LNCAP (cell line): ENCODE measurements at regions not wholly inside any gene's neighbourhood (a gene's known extent, or its start where the extent isn't known, plus 50 kb on each side); places are given as distances from the start of the nearest gene placed in this dataset.

ENCODE experiments used
- TF ChIP-seq, protein P1 (sequence below): fragments of 450-650 bp; IDR thresholded peaks from 2 replicates; pipeline ENCODE4 v1.5.1; 2017; ENCODE audit warnings: mild to moderate bottlenecking

GRCh38 chr2:12074845-12075217 is 328.4 kb downstream of the LPIN1 start:
- TF ChIP-seq, protein P1, sequence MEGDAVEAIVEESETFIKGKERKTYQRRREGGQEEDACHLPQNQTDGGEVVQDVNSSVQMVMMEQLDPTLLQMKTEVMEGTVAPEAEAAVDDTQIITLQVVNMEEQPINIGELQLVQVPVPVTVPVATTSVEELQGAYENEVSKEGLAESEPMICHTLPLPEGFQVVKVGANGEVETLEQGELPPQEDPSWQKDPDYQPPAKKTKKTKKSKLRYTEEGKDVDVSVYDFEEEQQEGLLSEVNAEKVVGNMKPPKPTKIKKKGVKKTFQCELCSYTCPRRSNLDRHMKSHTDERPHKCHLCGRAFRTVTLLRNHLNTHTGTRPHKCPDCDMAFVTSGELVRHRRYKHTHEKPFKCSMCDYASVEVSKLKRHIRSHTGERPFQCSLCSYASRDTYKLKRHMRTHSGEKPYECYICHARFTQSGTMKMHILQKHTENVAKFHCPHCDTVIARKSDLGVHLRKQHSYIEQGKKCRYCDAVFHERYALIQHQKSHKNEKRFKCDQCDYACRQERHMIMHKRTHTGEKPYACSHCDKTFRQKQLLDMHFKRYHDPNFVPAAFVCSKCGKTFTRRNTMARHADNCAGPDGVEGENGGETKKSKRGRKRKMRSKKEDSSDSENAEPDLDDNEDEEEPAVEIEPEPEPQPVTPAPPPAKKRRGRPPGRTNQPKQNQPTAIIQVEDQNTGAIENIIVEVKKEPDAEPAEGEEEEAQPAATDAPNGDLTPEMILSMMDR: no peak

DNA sequence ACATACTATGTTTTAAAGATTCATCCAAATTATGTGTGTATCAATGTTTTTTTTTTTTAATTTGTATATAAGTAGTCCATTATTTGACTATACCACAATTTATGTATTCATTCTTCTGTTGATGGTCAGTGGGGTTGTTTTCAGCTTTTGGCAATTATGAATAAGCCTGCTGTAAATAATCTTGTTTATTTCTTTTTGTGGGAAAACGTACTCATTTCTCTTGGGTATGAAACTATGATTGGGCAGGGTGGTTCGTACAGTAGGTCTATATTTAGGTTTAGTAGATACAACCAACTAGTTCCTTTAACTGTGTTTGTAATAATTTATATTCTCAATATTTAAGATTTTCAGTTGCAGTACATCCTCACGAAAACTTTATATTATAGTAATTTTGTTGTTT is 329.2 kb downstream of the LPIN1 start:
- TF ChIP-seq, protein P1: no peak

DNA sequence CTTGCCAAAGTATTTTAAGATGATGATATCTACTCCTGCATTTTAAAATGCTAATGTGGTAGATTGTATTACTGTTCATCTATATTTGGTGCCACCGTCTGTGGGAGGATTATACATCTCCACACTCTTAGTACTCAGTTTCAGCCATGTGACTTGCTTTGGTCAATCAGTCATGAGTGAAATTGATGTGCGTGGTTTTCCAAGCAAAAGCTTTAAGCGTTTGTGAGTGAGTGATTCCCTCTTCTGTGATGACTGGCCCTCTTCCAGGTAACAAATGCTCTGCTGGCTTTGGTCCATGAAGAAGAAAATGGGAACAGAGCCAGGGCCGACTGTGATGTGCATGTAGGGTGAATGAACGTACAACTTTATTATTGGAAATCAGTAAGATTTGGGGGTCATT is 330.4 kb downstream of the LPIN1 start:
- TF ChIP-seq, protein P1: no peak

- TF ChIP-seq, protein P1: no peak
These were observed 333.9 kb downstream of the LPIN1 start for GRCh38 chr2:12080360-12080759.

DNA sequence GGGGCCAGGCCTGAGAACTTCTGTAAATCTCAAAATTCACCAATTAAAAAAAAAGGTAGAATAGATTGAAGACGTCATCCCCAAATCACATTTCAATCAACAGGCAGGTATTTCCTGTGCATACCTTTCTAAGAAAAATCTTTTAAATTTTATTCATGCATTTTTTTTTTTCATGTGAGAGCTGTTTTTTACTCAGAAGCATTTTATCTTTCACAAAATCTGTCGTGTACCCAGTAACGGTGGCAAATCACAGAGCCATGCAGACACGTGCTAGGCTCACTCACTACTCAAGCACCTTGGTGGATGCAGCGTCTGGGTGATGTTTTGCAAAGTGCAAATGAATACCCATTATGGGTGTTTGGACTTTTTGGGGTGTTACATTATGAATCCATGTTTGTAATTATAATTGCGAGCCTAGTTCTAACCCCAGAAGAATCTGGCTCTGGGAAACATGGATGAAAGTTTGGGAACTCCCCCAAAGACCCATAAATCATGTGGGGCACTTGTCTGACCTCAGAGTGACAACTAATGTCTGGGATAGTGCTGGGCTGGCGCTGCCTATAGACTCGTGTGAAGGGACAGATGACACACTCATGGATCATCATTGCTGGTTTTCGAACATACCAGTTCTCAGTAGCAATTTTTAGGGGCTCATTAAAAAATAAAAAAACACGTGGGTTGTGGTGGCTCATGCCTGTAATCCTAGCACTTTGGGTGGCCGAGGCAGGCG is 335.2 kb downstream of the LPIN1 start:
- TF ChIP-seq, protein P1: no peak

GRCh38 chr2:12083081-12083581 is 336.7 kb downstream of the LPIN1 start:
- TF ChIP-seq, protein P1: no peak

DNA sequence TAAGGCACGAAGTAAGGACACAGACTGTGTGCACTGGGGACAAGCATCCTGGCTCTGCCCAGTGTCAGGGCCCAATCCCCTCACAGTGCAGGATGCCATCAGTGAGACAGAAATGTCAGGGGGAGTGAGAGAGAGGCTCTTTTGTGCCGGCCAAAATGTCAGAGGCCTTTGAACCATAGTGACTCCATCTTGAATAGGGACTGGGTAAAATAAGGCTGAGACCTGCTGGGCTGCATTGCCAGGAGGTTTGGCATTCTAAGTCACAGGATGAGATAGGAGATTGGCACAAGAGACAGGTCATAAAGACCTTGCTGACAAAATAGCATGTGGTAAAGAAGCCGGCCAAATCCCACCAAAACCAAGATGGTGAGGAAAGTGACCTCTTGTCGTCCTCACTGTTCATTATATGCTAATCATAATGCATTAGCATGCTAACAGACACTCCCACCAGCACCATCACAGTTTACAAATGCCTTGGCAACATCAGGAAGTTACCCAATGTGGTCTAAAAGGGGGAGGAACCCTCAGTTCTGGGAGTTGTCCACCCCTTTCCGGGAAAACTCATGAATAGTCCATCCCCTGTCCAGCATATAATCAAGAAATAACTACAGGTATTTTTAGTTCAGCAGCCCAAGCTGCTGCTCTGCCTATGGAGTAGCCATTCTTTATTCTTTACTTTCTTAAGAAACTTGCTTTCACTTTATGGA is 337.4 kb downstream of the LPIN1 start:
- TF ChIP-seq, protein P1: no peak
